ENCODE measurements at regions not wholly inside any gene's neighbourhood (a gene's known extent, or its start where the extent isn't known, plus 50 kb on each side); places are given as distances from the start of the nearest gene placed in this dataset.

DNA sequence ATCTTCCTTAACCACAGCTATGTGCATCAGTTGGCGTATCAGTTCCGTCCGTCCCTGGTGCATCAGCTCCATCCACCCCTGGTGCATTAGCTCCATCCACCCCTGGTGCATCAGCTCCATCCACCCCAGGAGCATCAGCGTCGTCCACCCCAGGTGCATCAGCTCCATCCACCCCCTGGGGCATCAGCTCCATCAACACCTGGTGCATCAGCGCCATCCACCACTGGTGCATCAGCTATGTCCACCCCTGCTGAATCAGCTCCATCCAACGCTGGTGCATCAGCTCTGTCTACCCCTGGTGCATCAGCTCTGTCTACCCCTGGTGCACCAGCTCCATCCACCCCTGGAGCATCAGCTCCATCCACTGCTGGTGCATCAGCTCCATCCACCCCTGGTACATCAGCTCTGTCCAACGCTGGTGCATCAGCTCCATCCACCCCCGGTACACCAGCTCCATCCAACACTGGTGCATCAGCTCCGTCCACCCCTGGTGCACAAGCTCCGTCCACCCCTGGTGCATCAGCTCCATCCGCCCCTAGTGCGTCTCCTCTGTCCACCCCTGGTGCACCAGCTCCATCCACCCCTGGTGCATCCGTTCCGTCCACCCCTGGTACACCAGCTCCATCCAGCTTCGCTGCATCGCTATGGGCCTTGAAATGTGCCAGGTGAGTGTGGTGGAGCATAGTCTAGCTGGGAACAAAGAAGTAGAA lies 106.6 kb upstream of the ZBTB40 start:
- WGBS (ENCODE audit: insufficient coverage) = 91% methylated on average over 14 of the region's 17 CpGs
- intact Hi-C loops (cut with micrococcal nuclease) = no loop called here

DNA sequence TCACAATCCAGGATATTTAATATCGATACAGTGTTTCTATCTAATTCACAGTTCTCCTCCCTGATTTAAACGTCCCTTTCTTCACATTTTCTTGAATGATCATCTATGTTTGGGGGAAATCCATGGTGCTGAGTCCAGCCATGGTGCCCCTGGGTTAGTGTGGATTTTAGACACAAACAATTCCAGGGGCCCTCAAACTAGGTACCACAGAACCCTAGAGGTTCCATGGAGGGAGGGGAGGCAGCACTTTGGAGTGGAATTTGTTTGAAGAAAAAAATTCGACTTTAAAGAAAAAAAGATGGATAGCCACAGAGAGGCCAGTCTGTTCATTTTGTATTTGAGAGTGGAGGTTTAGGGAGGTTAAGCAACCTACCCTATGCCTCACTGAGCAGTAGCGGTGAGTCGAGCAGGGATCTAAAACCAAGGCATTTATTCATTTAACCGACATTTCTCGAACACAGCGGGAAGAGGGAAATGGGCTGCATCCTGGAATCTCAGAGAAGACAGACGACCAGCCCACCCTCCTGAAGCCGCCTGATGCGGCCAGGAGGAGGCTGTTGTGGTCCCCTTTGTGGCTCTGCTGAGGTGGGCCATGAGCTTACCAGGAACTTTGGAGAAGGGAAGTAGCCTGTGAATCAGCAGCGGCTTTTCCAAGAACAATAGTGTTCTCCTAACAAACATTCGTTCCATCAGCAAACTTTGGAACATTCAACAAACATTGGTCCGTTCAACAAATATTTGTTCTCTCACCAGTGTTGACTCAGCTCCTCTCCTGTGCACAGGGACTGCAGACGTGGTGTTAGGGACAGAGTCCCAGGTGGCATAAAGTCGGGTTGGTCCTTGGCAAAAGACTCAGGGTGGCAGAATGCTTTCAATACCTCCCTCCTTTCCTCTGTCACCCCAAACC lies 103.5 kb upstream of the ZBTB40 start:
- Histone ChIP-seq H3K4me3 (replicated peaks in 1 of 3; ENCODE audit: low read depth in 2 of 3, low read length in 3 of 3) (no peak overlapping the region), H3K79me2 (ENCODE audit: insufficient read depth, low read length) (no peaks in the 10 kb centered on the region), H3K4me2 (replicated peaks; ENCODE audit: extremely low read depth, low read length, poor library complexity, severe bottlenecking) (no peak overlapping the region), H3K27me3 (ENCODE audit: control insufficient read depth in 2 of 2, insufficient read depth in 2 of 2, low read length in 2 of 2) (peaks cover 28 to 49% of the 10 kb centered on the region in 2 donors), H3K4me1 (ENCODE audit: control insufficient read depth in 1 of 2, insufficient read depth in 2 of 2, low read length in 2 of 2) (no peaks in the 10 kb centered on the region), H2AFZ (ENCODE audit: insufficient read depth, low read depth, low read length, poor library complexity, severe bottlenecking) (no peak overlapping the region), H3K27ac (ENCODE audit: low read depth in 1 of 2, low read length in 2 of 2) (no peak overlapping the region), H3K9ac (ENCODE audit: insufficient read depth, low read length, poor library complexity, severe bottlenecking) (no peak overlapping the region), H3K9me3 (replicated peaks in 1 of 2; ENCODE audit: control insufficient read depth in 1 of 2, insufficient read depth in 1 of 2, low read length in 2 of 2) (peaks cover 0 to 5% of the 10 kb centered on the region in 2 donors), H3K36me3 (replicated peaks in 1 of 2; ENCODE audit: control insufficient read depth in 1 of 2, insufficient read depth in 2 of 2, low read length in 2 of 2) (no peaks in the 10 kb centered on the region), H4K20me1 (ENCODE audit: insufficient read depth, low read length) (no peaks in the 10 kb centered on the region)
- Mint-ChIP-seq H3K9me3 (peaks cover 0 to 5% (median 0%) of the 10 kb centered on the region in 7 donors), H3K27me3 (ENCODE audit: low read depth in 3 of 3) (peaks cover 54 to 70% (median 62%) of the 10 kb centered on the region in 3 donors), H3K36me3 (no peaks in the 10 kb centered on the region), H3K27ac (no peak overlapping the region), H3K4me1 (no peaks in the 10 kb centered on the region), H3K4me3 (peak overlapping the region in 1 of 2 donors; percentile 52)
- intact Hi-C loops (cut with micrococcal nuclease) = no loop called here
- TF ChIP-seq, protein P1, sequence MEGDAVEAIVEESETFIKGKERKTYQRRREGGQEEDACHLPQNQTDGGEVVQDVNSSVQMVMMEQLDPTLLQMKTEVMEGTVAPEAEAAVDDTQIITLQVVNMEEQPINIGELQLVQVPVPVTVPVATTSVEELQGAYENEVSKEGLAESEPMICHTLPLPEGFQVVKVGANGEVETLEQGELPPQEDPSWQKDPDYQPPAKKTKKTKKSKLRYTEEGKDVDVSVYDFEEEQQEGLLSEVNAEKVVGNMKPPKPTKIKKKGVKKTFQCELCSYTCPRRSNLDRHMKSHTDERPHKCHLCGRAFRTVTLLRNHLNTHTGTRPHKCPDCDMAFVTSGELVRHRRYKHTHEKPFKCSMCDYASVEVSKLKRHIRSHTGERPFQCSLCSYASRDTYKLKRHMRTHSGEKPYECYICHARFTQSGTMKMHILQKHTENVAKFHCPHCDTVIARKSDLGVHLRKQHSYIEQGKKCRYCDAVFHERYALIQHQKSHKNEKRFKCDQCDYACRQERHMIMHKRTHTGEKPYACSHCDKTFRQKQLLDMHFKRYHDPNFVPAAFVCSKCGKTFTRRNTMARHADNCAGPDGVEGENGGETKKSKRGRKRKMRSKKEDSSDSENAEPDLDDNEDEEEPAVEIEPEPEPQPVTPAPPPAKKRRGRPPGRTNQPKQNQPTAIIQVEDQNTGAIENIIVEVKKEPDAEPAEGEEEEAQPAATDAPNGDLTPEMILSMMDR (IDR thresholded peaks at IDR 0.05) = no peak
- 32% methylated on average over 10 of the region's 16 CpGs for WGBS (ENCODE audit: insufficient coverage)
- no peak for DNase-seq

More for the DNA sequence above, 106.6 kb upstream of the ZBTB40 start:
- DNase-seq = no peak
- Histone ChIP-seq H3K4me2 (replicated peaks; ENCODE audit: extremely low read depth, low read length, poor library complexity, severe bottlenecking) (no peak overlapping the region), H3K27me3 (ENCODE audit: control insufficient read depth in 2 of 2, insufficient read depth in 2 of 2, low read length in 2 of 2) (peaks cover 12 to 44% of the 10 kb centered on the region in 2 donors), H4K20me1 (ENCODE audit: insufficient read depth, low read length) (no peaks in the 10 kb centered on the region), H3K27ac (ENCODE audit: low read depth in 1 of 2, low read length in 2 of 2) (no peak overlapping the region), H3K79me2 (ENCODE audit: insufficient read depth, low read length) (no peaks in the 10 kb centered on the region), H3K9me3 (replicated peaks in 1 of 2; ENCODE audit: control insufficient read depth in 1 of 2, insufficient read depth in 1 of 2, low read length in 2 of 2) (no peaks in the 10 kb centered on the region), H3K9ac (ENCODE audit: insufficient read depth, low read length, poor library complexity, severe bottlenecking) (no peak overlapping the region), H3K4me1 (ENCODE audit: control insufficient read depth in 1 of 2, insufficient read depth in 2 of 2, low read length in 2 of 2) (no peaks in the 10 kb centered on the region), H2AFZ (ENCODE audit: insufficient read depth, low read depth, low read length, poor library complexity, severe bottlenecking) (no peak overlapping the region), H3K4me3 (replicated peaks in 1 of 3; ENCODE audit: low read depth in 2 of 3, low read length in 3 of 3) (no peak overlapping the region), H3K36me3 (replicated peaks in 1 of 2; ENCODE audit: control insufficient read depth in 1 of 2, insufficient read depth in 2 of 2, low read length in 2 of 2) (no peaks in the 10 kb centered on the region)
- Mint-ChIP-seq H3K27me3 (ENCODE audit: low read depth in 3 of 3) (peaks cover 37 to 58% (median 52%) of the 10 kb centered on the region in 3 donors), H3K9me3 (peaks cover 0 to 2% (median 0%) of the 10 kb centered on the region in 7 donors), H3K4me1 (no peaks in the 10 kb centered on the region), H3K4me3 (peak overlapping the region in 1 of 2 donors; percentile 22), H3K36me3 (no peaks in the 10 kb centered on the region), H3K27ac (no peak overlapping the region)
- TF ChIP-seq, protein P1 (IDR thresholded peaks at IDR 0.05) = no peak

Data from CD14-positive monocyte (primary cell).